ENCODE measurements at regions not wholly inside any gene's neighbourhood (a gene's known extent, or its start where the extent isn't known, plus 50 kb on each side); places are given as distances from the start of the nearest gene placed in this dataset.

- no peak for TF ChIP-seq POLR2A (IDR thresholded peaks at IDR 0.05)
- no peak for TF ChIP-seq CTCF (IDR thresholded peaks at IDR 0.05)
- no peak for TF ChIP-seq POLR2AphosphoS5 (IDR thresholded peaks at IDR 0.05)
These were observed 75.6 kb upstream of the SLC2A1 start for GRCh38 chr1:43034195-43034658.
